Calu3 (cell line): ENCODE measurements at regions not wholly inside any gene's neighbourhood (a gene's known extent, or its start where the extent isn't known, plus 50 kb on each side); places are given as distances from the start of the nearest gene placed in this dataset.

Experiments used
- BruUV-seq: library from RNA; stranded (reverse); fragments of 400-500 nt; replicated peaks from 2 replicates; lab custom pipeline; 2021; lab: Mats Ljungman, UMichigan
- CTCF ChIA-PET: fragments of 300-600 bp; sonication (Branson Sonifier 250); formaldehyde crosslinking; loops from one replicate; lab custom pipeline; 2022; ENCODE audit warnings: antibody characterized with exemption; lab: Charles Lee
- DNase-seq: peaks from one replicate; pipeline ENCODE4 v3.0.0; 2022
- H3K27ac Mint-ChIP-seq: one replicate; pipeline ENCODE4 v1.8.0; 2022; ENCODE audit warnings: mixed read lengths; ENCODE audit not compliant: unreplicated experiment
- H3K27me3 Mint-ChIP-seq: one replicate; pipeline ENCODE4 v1.8.0; 2022; ENCODE audit warnings: mixed read lengths; ENCODE audit not compliant: unreplicated experiment
- H3K36me3 Mint-ChIP-seq: one replicate; pipeline ENCODE4 v1.8.0; 2022; ENCODE audit warnings: mild to moderate bottlenecking, moderate library complexity, mixed read lengths; ENCODE audit not compliant: insufficient read depth, unreplicated experiment
- H3K4me1 Mint-ChIP-seq: one replicate; pipeline ENCODE4 v1.8.0; 2022; ENCODE audit warnings: mild to moderate bottlenecking, low read depth, mixed read lengths; ENCODE audit not compliant: unreplicated experiment
- H3K4me3 Mint-ChIP-seq: one replicate; pipeline ENCODE4 v1.8.0; 2022; ENCODE audit warnings: mild to moderate bottlenecking, low read depth, moderate library complexity, mixed read lengths; ENCODE audit not compliant: unreplicated experiment
- H3K9me3 Mint-ChIP-seq: one replicate; pipeline ENCODE4 v1.8.0; 2022; ENCODE audit warnings: low read depth, mixed read lengths; ENCODE audit not compliant: unreplicated experiment
- intact Hi-C: fragments of 100-400 bp; cut with micrococcal nuclease; formaldehyde crosslinking; loops from one replicate; pipeline ENCODE4 v1.10.0; 2022; ENCODE audit not compliant: unreplicated experiment
- TF ChIP-seq, protein P1 (sequence below): fragments of 200-600 bp; IDR thresholded peaks from one replicate; pipeline ENCODE4 v1.8.0; 2022; ENCODE audit warnings: antibody characterized with exemption; ENCODE audit not compliant: unreplicated experiment

DNA sequence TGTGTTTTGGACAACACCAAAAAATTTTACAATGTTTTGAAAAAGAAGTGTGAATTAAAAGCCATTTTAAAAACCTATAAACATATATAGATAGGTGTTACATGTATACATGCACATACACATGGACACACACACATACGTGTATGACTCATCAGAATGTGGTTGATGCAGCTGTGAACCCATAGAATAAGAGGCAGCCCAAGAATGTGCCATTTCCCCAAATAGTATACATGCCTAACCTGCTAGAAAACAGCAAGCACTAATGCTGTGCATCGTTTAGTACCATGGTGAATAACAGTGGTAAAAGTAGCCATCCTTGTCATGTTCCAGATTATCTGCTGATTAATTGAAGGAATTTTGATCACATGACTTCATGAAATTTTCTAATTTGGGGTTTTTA lies 149.0 kb downstream of the DSEL start:
- DNase-seq = no peak
- CTCF ChIA-PET = interaction anchor here (0.9 kb wide), 1 partner anchor 132 kb away, joined by 4 read pairs; no protein-coding TSS in a partner anchor
- no peak overlapping the region for H3K4me3 Mint-ChIP-seq
- no peaks in the 10 kb centered on the region for H3K4me1 Mint-ChIP-seq
- TF ChIP-seq, protein P1, sequence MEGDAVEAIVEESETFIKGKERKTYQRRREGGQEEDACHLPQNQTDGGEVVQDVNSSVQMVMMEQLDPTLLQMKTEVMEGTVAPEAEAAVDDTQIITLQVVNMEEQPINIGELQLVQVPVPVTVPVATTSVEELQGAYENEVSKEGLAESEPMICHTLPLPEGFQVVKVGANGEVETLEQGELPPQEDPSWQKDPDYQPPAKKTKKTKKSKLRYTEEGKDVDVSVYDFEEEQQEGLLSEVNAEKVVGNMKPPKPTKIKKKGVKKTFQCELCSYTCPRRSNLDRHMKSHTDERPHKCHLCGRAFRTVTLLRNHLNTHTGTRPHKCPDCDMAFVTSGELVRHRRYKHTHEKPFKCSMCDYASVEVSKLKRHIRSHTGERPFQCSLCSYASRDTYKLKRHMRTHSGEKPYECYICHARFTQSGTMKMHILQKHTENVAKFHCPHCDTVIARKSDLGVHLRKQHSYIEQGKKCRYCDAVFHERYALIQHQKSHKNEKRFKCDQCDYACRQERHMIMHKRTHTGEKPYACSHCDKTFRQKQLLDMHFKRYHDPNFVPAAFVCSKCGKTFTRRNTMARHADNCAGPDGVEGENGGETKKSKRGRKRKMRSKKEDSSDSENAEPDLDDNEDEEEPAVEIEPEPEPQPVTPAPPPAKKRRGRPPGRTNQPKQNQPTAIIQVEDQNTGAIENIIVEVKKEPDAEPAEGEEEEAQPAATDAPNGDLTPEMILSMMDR = no peak
- H3K9me3 Mint-ChIP-seq = peaks cover 3% of the 10 kb centered on the region
- no peaks in the 10 kb centered on the region for H3K36me3 Mint-ChIP-seq
- H3K27ac Mint-ChIP-seq = no peak overlapping the region
- intact Hi-C loops = loop anchor here (10.0 kb wide), 1 partner anchor 257 kb away; no protein-coding TSS in a partner anchor
- BruUV-seq = no TSS peak
- H3K27me3 Mint-ChIP-seq = no peaks in the 10 kb centered on the region

DNA sequence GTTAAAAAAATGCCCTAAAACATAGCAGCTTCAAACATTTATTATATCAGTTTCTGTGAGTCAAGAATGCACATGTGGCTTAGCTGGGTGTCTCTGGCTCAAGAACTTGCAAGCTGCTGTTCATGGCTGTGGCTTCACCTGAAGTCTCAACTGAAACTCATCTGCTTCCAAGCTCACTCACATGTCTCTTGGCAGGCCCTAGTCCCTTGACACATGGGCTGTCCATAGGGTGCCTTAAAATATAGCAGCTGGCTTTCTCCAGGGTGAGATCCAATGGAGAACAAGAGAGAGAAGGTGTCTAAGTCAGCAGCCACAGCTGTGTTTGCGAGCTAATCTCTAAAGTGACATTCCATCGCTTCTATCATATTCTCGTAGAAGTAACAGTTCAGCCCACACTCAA lies 152.8 kb downstream of the DSEL start:
- no peaks in the 10 kb centered on the region for H3K27me3 Mint-ChIP-seq
- H3K27ac Mint-ChIP-seq = no peak overlapping the region
- H3K4me1 Mint-ChIP-seq = peaks cover 19% of the 10 kb centered on the region
- intact Hi-C loops = loop anchor here (10.0 kb wide), 1 partner anchor 261 kb away; no protein-coding TSS in a partner anchor
- peaks cover 3% of the 10 kb centered on the region for H3K9me3 Mint-ChIP-seq
- TF ChIP-seq, protein P1 = no peak
- DNase-seq = no peak
- CTCF ChIA-PET = no interaction called here
- H3K36me3 Mint-ChIP-seq = peaks cover 9% of the 10 kb centered on the region
- no TSS peak for BruUV-seq
- H3K4me3 Mint-ChIP-seq = no peak overlapping the region

DNA sequence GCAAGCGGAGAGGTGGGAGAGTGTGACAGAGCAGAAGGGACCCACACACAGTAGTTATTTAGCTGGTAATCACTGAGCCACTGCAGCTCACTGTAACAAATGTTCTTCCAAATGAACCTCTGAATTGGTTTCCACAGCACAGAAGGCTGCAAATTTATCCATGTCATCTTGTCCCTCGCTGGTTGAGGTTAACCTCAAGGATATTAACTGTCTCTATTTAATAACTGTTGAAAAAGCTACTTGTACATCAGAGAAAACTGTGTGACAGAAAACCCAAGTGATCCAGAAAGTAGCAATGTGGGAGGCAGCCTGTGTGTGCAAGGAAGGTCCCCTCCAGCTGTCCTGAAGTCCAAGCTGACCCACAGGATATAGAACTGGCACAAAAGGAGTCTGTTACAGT lies 153.6 kb downstream of the DSEL start:
- Mint-ChIP-seq H3K27ac (no peak overlapping the region), H3K36me3 (peaks cover 9% of the 10 kb centered on the region), H3K4me3 (no peak overlapping the region), H3K4me1 (peaks cover 19% of the 10 kb centered on the region), H3K9me3 (peaks cover 3% of the 10 kb centered on the region), H3K27me3 (no peaks in the 10 kb centered on the region)
- BruUV-seq = no TSS peak
- intact Hi-C loops = loop anchor here (10.0 kb wide), 1 partner anchor 262 kb away; no protein-coding TSS in a partner anchor
- TF ChIP-seq, protein P1 = no peak
- DNase-seq = no peak
- CTCF ChIA-PET = no interaction called here

DNA sequence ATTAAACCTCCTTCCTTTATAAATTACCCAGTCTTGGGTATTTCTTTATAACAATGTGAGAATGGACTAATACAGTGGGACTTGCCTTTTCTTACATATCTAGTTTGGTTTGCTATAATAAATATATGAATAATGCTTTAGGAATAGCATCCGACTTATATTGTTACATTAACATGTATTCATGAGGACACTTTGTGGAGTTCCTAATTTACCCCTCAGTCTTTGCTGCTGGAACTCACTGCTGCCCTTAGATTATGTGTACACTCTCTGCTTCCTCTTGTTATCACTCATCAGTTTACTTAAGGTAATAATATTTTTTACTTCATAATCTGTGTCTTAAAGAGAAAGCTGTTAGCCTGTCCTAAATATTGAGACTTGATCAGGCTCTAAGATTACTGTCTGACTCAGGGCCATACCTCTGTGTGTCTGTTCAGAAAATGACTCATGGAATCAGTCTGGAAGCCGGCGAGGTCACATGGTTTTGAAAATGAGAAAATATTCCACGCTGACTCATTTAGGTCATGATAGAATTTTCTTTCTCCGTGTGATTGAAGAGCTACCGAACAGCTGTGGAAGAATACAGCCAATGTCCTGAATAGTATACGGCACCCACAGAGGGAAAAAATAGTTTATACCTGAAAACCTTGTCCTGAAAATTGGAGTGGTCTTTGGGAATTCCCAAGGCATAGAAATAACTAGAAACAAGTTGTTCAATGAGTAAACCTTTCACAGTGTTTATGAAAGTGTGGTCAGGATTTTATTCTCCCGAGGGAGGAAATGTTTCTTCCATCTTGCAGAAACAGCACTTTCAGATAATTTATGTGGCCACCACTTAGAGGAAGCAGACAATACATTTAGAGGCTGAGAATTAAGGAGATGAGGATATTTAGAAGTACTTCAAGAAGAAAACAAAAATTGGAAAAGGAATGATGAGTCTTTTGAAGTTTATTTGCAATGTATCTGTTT lies 156.4 kb downstream of the DSEL start:
- Mint-ChIP-seq H3K4me3 (peak overlapping the region; percentile 65), H3K27me3 (no peaks in the 10 kb centered on the region), H3K4me1 (peaks cover 19% of the 10 kb centered on the region), H3K27ac (peak overlapping the region; percentile 99), H3K9me3 (no peaks in the 10 kb centered on the region), H3K36me3 (peaks cover 9% of the 10 kb centered on the region)
- BruUV-seq = no TSS peak
- DNase-seq = peak; percentile 59
- intact Hi-C loops = loop anchor here (10.0 kb wide), 1 partner anchor 265 kb away; no protein-coding TSS in a partner anchor
- CTCF ChIA-PET = interaction anchor here (0.5 kb wide), 1 partner anchor 137 kb away, joined by 3 read pairs; no protein-coding TSS in a partner anchor
- TF ChIP-seq, protein P1 = no peak
